Neural crest cell (in vitro differentiated cells): ENCODE measurements at regions not wholly inside any gene's neighbourhood (a gene's known extent, or its start where the extent isn't known, plus 50 kb on each side); places are given as distances from the start of the nearest gene placed in this dataset.

Experiments
- DNase-seq: peaks from one replicate; pipeline ENCODE4 v3.0.0; 2021; ENCODE audit warnings: low read depth, mixed read lengths, low spot score
- H3K27ac Mint-ChIP-seq: one replicate; pipeline ENCODE4 v1.8.0; 2021; ENCODE audit warnings: mild to moderate bottlenecking, mixed read lengths; ENCODE audit not compliant: unreplicated experiment
- H3K27me3 Mint-ChIP-seq: 2 replicates; pipeline ENCODE4 v1.8.0; 2021; ENCODE audit warnings: low read depth, mild to moderate bottlenecking, mixed read lengths
- H3K36me3 Mint-ChIP-seq: 2 replicates; pipeline ENCODE4 v1.8.0; 2021; ENCODE audit warnings: low read depth, mild to moderate bottlenecking, mixed read lengths
- H3K4me1 Mint-ChIP-seq: 2 replicates; pipeline ENCODE4 v1.8.0; 2021; ENCODE audit warnings: mixed read lengths
- H3K4me3 Mint-ChIP-seq: one replicate; pipeline ENCODE4 v1.8.0; 2021; ENCODE audit warnings: mild to moderate bottlenecking, mixed read lengths
- H3K9me3 Mint-ChIP-seq: 2 replicates; pipeline ENCODE4 v1.8.0; 2021; ENCODE audit warnings: mixed read lengths
- CTCF ChIP-seq: fragments of 200-600 bp; sonication (generic); conservative IDR thresholded peaks from 2 replicates; pipeline ENCODE4 v1.5.0; 2021; ENCODE audit warnings: antibody characterized with exemption, mild to moderate bottlenecking

DNA sequence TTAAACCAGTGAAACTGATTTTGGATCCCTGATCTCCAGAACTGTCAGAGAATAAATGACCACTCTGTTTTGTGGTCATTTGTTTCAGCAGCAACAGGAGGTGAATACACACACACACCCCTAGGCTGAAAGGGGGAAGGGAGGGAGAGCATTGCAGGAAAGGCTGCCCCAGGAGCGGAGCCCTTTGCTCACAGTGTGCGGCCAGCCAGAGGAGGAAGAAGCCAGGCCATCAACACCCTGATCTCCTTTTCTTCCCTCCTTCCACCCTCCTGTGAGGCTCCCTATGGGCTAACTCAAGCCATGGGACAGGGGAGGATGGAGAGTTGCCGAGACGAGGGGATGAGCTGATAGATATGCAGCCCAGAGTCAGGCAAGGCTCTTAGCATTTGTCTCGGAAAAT, 211.9 kb downstream of the TBX5 start:
- Mint-ChIP-seq H3K4me3 (no peak overlapping the region), H3K27ac (no peak overlapping the region), H3K9me3 (no peaks in the 10 kb centered on the region), H3K36me3 (no peaks in the 10 kb centered on the region), H3K4me1 (no peaks in the 10 kb centered on the region), H3K27me3 (peaks cover 77% of the 10 kb centered on the region)
- DNase-seq, result no peak
- TF ChIP-seq CTCF, result no peak

GRCh38 chr12:114193474-114193873, 212.5 kb downstream of the TBX5 start:
- Mint-ChIP-seq H3K27ac (no peak overlapping the region), H3K4me1 (no peaks in the 10 kb centered on the region), H3K9me3 (no peaks in the 10 kb centered on the region), H3K4me3 (no peak overlapping the region), H3K27me3 (peaks cover 75% of the 10 kb centered on the region), H3K36me3 (no peaks in the 10 kb centered on the region)
- DNase-seq, result no peak
- no peak for TF ChIP-seq CTCF

GRCh38 chr12:114192549-114192948, 213.4 kb downstream of the TBX5 start:
- Mint-ChIP-seq H3K27ac (no peak overlapping the region), H3K36me3 (no peaks in the 10 kb centered on the region), H3K4me3 (no peak overlapping the region), H3K27me3 (peaks cover 73% of the 10 kb centered on the region), H3K9me3 (no peaks in the 10 kb centered on the region), H3K4me1 (no peaks in the 10 kb centered on the region)
- no peak for TF ChIP-seq CTCF
- DNase-seq, result no peak

- TF ChIP-seq CTCF, result no peak
- DNase-seq, result no peak
- Mint-ChIP-seq H3K27ac (no peak overlapping the region), H3K4me1 (no peaks in the 10 kb centered on the region), H3K4me3 (no peak overlapping the region), H3K36me3 (no peaks in the 10 kb centered on the region), H3K27me3 (peaks cover 72% of the 10 kb centered on the region), H3K9me3 (no peaks in the 10 kb centered on the region)
Observed at GRCh38 chr12:114192013-114192412, 213.9 kb downstream of the TBX5 start.

- no peaks in the 10 kb centered on the region for H3K36me3 Mint-ChIP-seq
- no peak for TF ChIP-seq CTCF
- H3K27me3 Mint-ChIP-seq, result peaks cover 70% of the 10 kb centered on the region
- no peak for DNase-seq
- no peaks in the 10 kb centered on the region for H3K9me3 Mint-ChIP-seq
- no peak overlapping the region for H3K27ac Mint-ChIP-seq
- peaks cover 4% of the 10 kb centered on the region for H3K4me1 Mint-ChIP-seq
- no peak overlapping the region for H3K4me3 Mint-ChIP-seq
Observed at GRCh38 chr12:114191581-114191980, 214.4 kb downstream of the TBX5 start.

DNA sequence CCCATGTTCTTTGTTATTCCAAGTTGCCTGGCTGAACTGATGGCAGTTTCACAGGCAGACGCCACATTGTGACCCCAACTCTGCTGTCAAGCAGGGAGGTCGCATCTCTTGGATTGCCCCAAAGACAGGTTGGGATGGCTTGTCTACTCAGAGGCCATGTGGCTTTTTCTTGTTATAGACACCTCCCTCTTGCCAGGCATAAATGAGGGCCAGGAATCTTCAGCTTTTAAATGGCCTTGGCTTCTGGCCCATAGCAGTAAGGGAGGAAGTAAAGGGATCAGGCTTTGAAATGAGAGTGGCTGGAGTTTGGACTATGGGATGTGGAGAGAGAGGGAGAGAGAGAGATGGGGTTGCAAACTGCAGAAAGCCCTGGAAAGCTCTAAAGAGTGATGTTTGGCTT, 215.0 kb downstream of the TBX5 start:
- Mint-ChIP-seq H3K27ac (no peak overlapping the region), H3K27me3 (peaks cover 70% of the 10 kb centered on the region), H3K4me3 (no peak overlapping the region), H3K9me3 (no peaks in the 10 kb centered on the region), H3K4me1 (peaks cover 10% of the 10 kb centered on the region), H3K36me3 (no peaks in the 10 kb centered on the region)
- TF ChIP-seq CTCF, result no peak
- no peak for DNase-seq
